ENCODE measurements at regions not wholly inside any gene's neighbourhood (a gene's known extent, or its start where the extent isn't known, plus 50 kb on each side); places are given as distances from the start of the nearest gene placed in this dataset.

GRCh38 chr9:120299785-120300184, 280.2 kb downstream of the CDK5RAP2 start:
- TF ChIP-seq CTCF (conservative IDR thresholded peaks at IDR 0.05; ENCODE audit: low read depth, low read length): peak; percentile 21; the same call in 1 of the 2 replicates
- TF ChIP-seq EZH2 (IDR thresholded peaks at IDR 0.05; ENCODE audit: borderline replicate concordance, low read depth, low read length, poor library complexity, severe bottlenecking): no peak
